SU-DHL-6 (cell line): ENCODE measurements at regions not wholly inside any gene's neighbourhood (a gene's known extent, or its start where the extent isn't known, plus 50 kb on each side); places are given as distances from the start of the nearest gene placed in this dataset.

ENCODE experiments used
- H2AFZ ChIP-seq: fragments of 200-600 bp; sonication (generic); 2 replicates; pipeline ENCODE4 v1.6.1; 2014; ENCODE audit warnings: low read depth, mild to moderate bottlenecking, moderate library complexity, mixed read lengths, antibody characterized with exemption, low read length; ENCODE audit not compliant: severe bottlenecking
- H3F3A ChIP-seq: fragments of 200-600 bp; shearing (Covaris generic); 2 replicates; pipeline ENCODE4 v1.6.0; 2016; ENCODE audit warnings: antibody characterized with exemption, mild to moderate bottlenecking; ENCODE audit not compliant: insufficient read depth
- H3K27ac ChIP-seq: fragments of 200-600 bp; sonication (generic); 2 replicates; pipeline ENCODE4 v1.5.1; 2016; ENCODE audit warnings: low read depth, mild to moderate bottlenecking, low read length, moderate library complexity, mixed read lengths
- H3K27me3 ChIP-seq: fragments of 200-600 bp; sonication (generic), shearing (Covaris generic); 2 replicates; pipeline ENCODE4 v1.6.0; 2014; ENCODE audit warnings: mild to moderate bottlenecking, low read length
- H3K36me3 ChIP-seq: fragments of 200-600 bp; sonication (generic); 2 replicates; pipeline ENCODE4 v1.6.1; 2014; ENCODE audit warnings: mild to moderate bottlenecking, low read length, mixed read lengths
- H3K4me2 ChIP-seq: fragments of 300-600, 200-600 bp; shearing (Covaris generic), sonication (generic); 2 replicates; pipeline ENCODE4 v1.6.0; 2014; ENCODE audit warnings: low read length, low read depth, mild to moderate bottlenecking; ENCODE audit not compliant: poor library complexity, severe bottlenecking
- H3K4me3 ChIP-seq: fragments of 200-600 bp; sonication (generic); 2 replicates; pipeline ENCODE4 v1.5.1; 2014; ENCODE audit warnings: antibody characterized with exemption, low read length, mild to moderate bottlenecking, mixed read lengths; ENCODE audit not compliant: insufficient read depth, poor library complexity, severe bottlenecking
- H3K79me2 ChIP-seq: fragments of 200-600 bp; sonication (generic); 2 replicates; pipeline ENCODE4 v1.6.1; 2014; ENCODE audit warnings: mild to moderate bottlenecking, low read length, moderate library complexity; ENCODE audit not compliant: insufficient read depth
- H3K9ac ChIP-seq: fragments of 200-600 bp; sonication (generic); 2 replicates; pipeline ENCODE4 v1.7.0; 2014; ENCODE audit warnings: mild to moderate bottlenecking, low read length
- H3K9me2 ChIP-seq: fragments of 200-600 bp; sonication (generic); replicated peaks from 2 replicates; pipeline ENCODE4 v1.6.1; 2014; ENCODE audit warnings: low read length; ENCODE audit not compliant: insufficient read depth
- H3K9me3 ChIP-seq: fragments of 200-600 bp; sonication (generic); 2 replicates; pipeline ENCODE4 v1.6.1; 2014; ENCODE audit warnings: low read length, mixed read lengths; ENCODE audit not compliant: insufficient read depth
- H4K20me1 ChIP-seq: fragments of 200-600 bp; sonication (generic); 2 replicates; pipeline ENCODE4 v1.6.1; 2014; ENCODE audit warnings: low read depth, mild to moderate bottlenecking, antibody characterized with exemption, low read length, moderate library complexity, mixed read lengths
- CTCF ChIP-seq: fragments of 200-600 bp; sonication (generic); IDR thresholded peaks from one replicate; pipeline ENCODE4 v1.5.1; 2017; ENCODE audit warnings: antibody characterized with exemption, mild to moderate bottlenecking, low read length, moderate library complexity; ENCODE audit not compliant: insufficient read depth, poor library complexity, severe bottlenecking
- EZH2phosphoT487 ChIP-seq: fragments of 200-600 bp; sonication (generic), shearing (Covaris generic); conservative IDR thresholded peaks from 2 replicates; pipeline ENCODE4 v1.6.1; 2018; ENCODE audit warnings: mild to moderate bottlenecking, antibody characterized with exemption, low read length, moderate library complexity, mixed read lengths

GRCh38 chr10:130889780-130890179 lies 421.7 kb downstream of the TCERG1L start:
- no peaks in the 10 kb centered on the region for H3K9me3 ChIP-seq
- no peak for TF ChIP-seq CTCF
- no peak for TF ChIP-seq EZH2phosphoT487
- no peak overlapping the region for H3K4me3 ChIP-seq
- no peaks in the 10 kb centered on the region for H3F3A ChIP-seq
- no peak overlapping the region for H3K27ac ChIP-seq
- no peaks in the 10 kb centered on the region for H4K20me1 ChIP-seq
- no peaks in the 10 kb centered on the region for H3K9me2 ChIP-seq
- no peaks in the 10 kb centered on the region for H3K27me3 ChIP-seq
- H3K36me3 ChIP-seq, result no peaks in the 10 kb centered on the region
- no peak overlapping the region for H3K9ac ChIP-seq
- no peaks in the 10 kb centered on the region for H3K79me2 ChIP-seq
- H2AFZ ChIP-seq, result no peak overlapping the region
- no peak overlapping the region for H3K4me2 ChIP-seq

GRCh38 chr10:130891066-130891465 lies 420.5 kb downstream of the TCERG1L start:
- no peaks in the 10 kb centered on the region for H3K36me3 ChIP-seq
- H4K20me1 ChIP-seq, result no peaks in the 10 kb centered on the region
- no peaks in the 10 kb centered on the region for H3K27me3 ChIP-seq
- TF ChIP-seq EZH2phosphoT487, result no peak
- TF ChIP-seq CTCF, result no peak
- no peaks in the 10 kb centered on the region for H3K9me3 ChIP-seq
- no peak overlapping the region for H3K27ac ChIP-seq
- H3K4me3 ChIP-seq, result no peak overlapping the region
- no peak overlapping the region for H3K9ac ChIP-seq
- H3K9me2 ChIP-seq, result no peaks in the 10 kb centered on the region
- no peak overlapping the region for H2AFZ ChIP-seq
- H3F3A ChIP-seq, result no peaks in the 10 kb centered on the region
- no peaks in the 10 kb centered on the region for H3K79me2 ChIP-seq
- no peak overlapping the region for H3K4me2 ChIP-seq

- H3K36me3 ChIP-seq, result no peaks in the 10 kb centered on the region
- no peaks in the 10 kb centered on the region for H3F3A ChIP-seq
- no peak overlapping the region for H3K4me2 ChIP-seq
- H3K9ac ChIP-seq, result no peak overlapping the region
- H3K79me2 ChIP-seq, result no peaks in the 10 kb centered on the region
- no peaks in the 10 kb centered on the region for H3K9me2 ChIP-seq
- no peaks in the 10 kb centered on the region for H3K27me3 ChIP-seq
- H3K4me3 ChIP-seq, result no peak overlapping the region
- no peaks in the 10 kb centered on the region for H3K9me3 ChIP-seq
- no peak overlapping the region for H2AFZ ChIP-seq
- no peaks in the 10 kb centered on the region for H4K20me1 ChIP-seq
- no peak overlapping the region for H3K27ac ChIP-seq
- TF ChIP-seq EZH2phosphoT487 (no peak), CTCF (no peak)
Measured at GRCh38 chr10:130894471-130894870, 417.1 kb downstream of the TCERG1L start.
